HepG2 (cell line): ENCODE measurements at regions not wholly inside any gene's neighbourhood (a gene's known extent, or its start where the extent isn't known, plus 50 kb on each side); places are given as distances from the start of the nearest gene placed in this dataset.

Experiments
- ASH2L ChIP-seq: fragments of 300-600, 200-600 bp; sonication (generic); IDR thresholded peaks from 2 replicates; pipeline ENCODE4 v1.7.0; 2017; ENCODE audit warnings: low read depth, mild to moderate bottlenecking, moderate library complexity, mixed read lengths, low read length; ENCODE audit not compliant: insufficient read length
- CAMTA2 ChIP-seq: sonication (generic); formaldehyde crosslinking; IDR thresholded peaks from 2 replicates; pipeline ENCODE4 v1.4.0; 2020; ENCODE audit warnings: mild to moderate bottlenecking, missing genetic modification reagents, borderline replicate concordance
- CBX5 ChIP-seq: sonication (generic); formaldehyde crosslinking; IDR thresholded peaks from 2 replicates; pipeline ENCODE4 v1.4.0; 2020; ENCODE audit warnings: missing genetic modification reagents, borderline replicate concordance
- CREM ChIP-seq, 2 experiments: sonication (generic) in 1 of 2; formaldehyde crosslinking in 1 of 2; IDR thresholded peaks; 2 replicates each; pipeline versions ENCODE4 v1.4.0 to v1.6.1; 2016 to 2020; ENCODE audit warnings: antibody characterized with exemption in 1 of 2, mild to moderate bottlenecking in 1 of 2, missing genetic modification reagents in 1 of 2
- ELF1 ChIP-seq: sonication (generic); formaldehyde crosslinking; IDR thresholded peaks from 2 replicates; pipeline ENCODE4 v1.4.0; 2020; ENCODE audit warnings: missing genetic modification reagents
- FOXA1 ChIP-seq, 2 experiments: fragments of 450-650 bp in 1 of 2; sonication (generic) in 1 of 2; formaldehyde crosslinking in 1 of 2; IDR thresholded peaks; 2 replicates each; pipeline versions ENCODE4 v1.4.0 to v1.6.1; 2016 to 2020; ENCODE audit warnings: missing genetic modification reagents in 1 of 2
- HMG20A ChIP-seq: IDR thresholded peaks from 2 replicates; pipeline ENCODE4 v1.6.1; 2016; ENCODE audit warnings: borderline replicate concordance
- KAT8 ChIP-seq: IDR thresholded peaks from 2 replicates; pipeline ENCODE4 v1.6.1; 2016; ENCODE audit warnings: missing genetic modification reagents, missing compliant biosample characterization
- MBNL3 ChIP-seq: fragments of 250-450 bp; sonication (Bioruptor Pico); conservative IDR thresholded peaks from 2 replicates; pipeline ENCODE4 v1.8.0; 2022; ENCODE audit warnings: mild to moderate bottlenecking, inconsistent platforms
- NFKB2 ChIP-seq: sonication (generic); formaldehyde crosslinking; IDR thresholded peaks from 2 replicates; pipeline ENCODE4 v1.4.0; 2020; ENCODE audit warnings: missing genetic modification reagents, borderline replicate concordance
- NR2F6 ChIP-seq, 2 experiments: IDR thresholded peaks; 2 replicates each; pipeline ENCODE4 v1.6.1; 2016; ENCODE audit warnings: antibody characterized with exemption in 1 of 2, mild to moderate bottlenecking in 1 of 2
- POGZ ChIP-seq: sonication (generic); formaldehyde crosslinking; IDR thresholded peaks from 2 replicates; pipeline ENCODE4 v1.4.0; 2020; ENCODE audit warnings: mild to moderate bottlenecking, missing genetic modification reagents
- PRMT3 ChIP-seq: sonication (generic); formaldehyde crosslinking; IDR thresholded peaks from 2 replicates; pipeline ENCODE4 v1.8.1; 2022; ENCODE audit warnings: low read depth, mild to moderate bottlenecking, moderate library complexity, missing genetic modification reagents, borderline replicate concordance
- REST ChIP-seq, 2 experiments: IDR thresholded peaks; 2 replicates each; pipeline ENCODE4 v1.6.1; 2011 to 2012; ENCODE audit warnings: low read length in 2 of 2, borderline replicate concordance in 1 of 2, low read depth in 1 of 2, mild to moderate bottlenecking in 1 of 2, moderate library complexity in 1 of 2
- SKI ChIP-seq: fragments of 450-650 bp; IDR thresholded peaks from one replicate; pipeline ENCODE4 v1.6.1; 2018; ENCODE audit warnings: mild to moderate bottlenecking; ENCODE audit not compliant: partially characterized antibody
- SKIL ChIP-seq: sonication (generic); formaldehyde crosslinking; IDR thresholded peaks from 2 replicates; pipeline ENCODE4 v1.8.0; 2022; ENCODE audit warnings: missing genetic modification reagents, mild to moderate bottlenecking, moderate library complexity, borderline replicate concordance
- SOX5 ChIP-seq: IDR thresholded peaks from 2 replicates; pipeline ENCODE4 v1.6.1; 2016; ENCODE audit warnings: borderline replicate concordance
- SOX6 ChIP-seq, 2 experiments: fragments of 450-650 bp in 1 of 2; sonication (generic) in 1 of 2; formaldehyde crosslinking in 1 of 2; IDR thresholded peaks; 2 replicates each; pipeline versions ENCODE4 v1.4.0 to v1.6.1; 2017 to 2020; ENCODE audit warnings: antibody characterized with exemption in 1 of 2, mild to moderate bottlenecking in 1 of 2, missing genetic modification reagents in 1 of 2
- ZNF317 ChIP-seq: sonication (generic); formaldehyde crosslinking; IDR thresholded peaks from 2 replicates; pipeline ENCODE4 v1.5.0; 2020; ENCODE audit warnings: mild to moderate bottlenecking, missing genetic modification reagents
- TF ChIP-seq, protein P1 (sequence below): sonication (generic); formaldehyde crosslinking; IDR thresholded peaks from 2 replicates; pipeline ENCODE4 v1.5.1; 2020; ENCODE audit warnings: mild to moderate bottlenecking, moderate library complexity, missing genetic modification reagents
- TF ChIP-seq, protein P2 (sequence below): IDR thresholded peaks from 2 replicates; pipeline ENCODE4 v1.6.1; 2016; ENCODE audit warnings: low read depth

DNA sequence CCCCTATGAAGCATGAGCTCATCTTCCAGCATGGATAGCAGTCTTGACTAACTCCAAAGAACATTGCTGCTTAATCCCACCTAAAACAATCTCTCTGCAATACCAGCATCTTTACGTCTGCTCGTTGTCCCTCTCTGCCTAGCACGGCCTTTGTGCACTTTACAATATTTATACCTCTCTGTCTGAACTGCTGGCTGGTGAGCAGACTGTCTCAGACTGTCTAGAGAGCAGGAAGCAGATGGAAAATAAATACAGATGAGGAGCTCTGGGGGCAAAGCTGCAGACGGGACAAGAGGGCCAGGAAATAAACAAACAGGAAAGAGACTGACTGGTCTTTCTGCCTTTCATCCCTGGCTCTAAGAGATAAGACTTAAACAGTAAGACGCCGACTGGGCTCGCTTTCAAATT, 224.8 kb downstream of the ENC1 start (continued):
- TF ChIP-seq, protein P1, sequence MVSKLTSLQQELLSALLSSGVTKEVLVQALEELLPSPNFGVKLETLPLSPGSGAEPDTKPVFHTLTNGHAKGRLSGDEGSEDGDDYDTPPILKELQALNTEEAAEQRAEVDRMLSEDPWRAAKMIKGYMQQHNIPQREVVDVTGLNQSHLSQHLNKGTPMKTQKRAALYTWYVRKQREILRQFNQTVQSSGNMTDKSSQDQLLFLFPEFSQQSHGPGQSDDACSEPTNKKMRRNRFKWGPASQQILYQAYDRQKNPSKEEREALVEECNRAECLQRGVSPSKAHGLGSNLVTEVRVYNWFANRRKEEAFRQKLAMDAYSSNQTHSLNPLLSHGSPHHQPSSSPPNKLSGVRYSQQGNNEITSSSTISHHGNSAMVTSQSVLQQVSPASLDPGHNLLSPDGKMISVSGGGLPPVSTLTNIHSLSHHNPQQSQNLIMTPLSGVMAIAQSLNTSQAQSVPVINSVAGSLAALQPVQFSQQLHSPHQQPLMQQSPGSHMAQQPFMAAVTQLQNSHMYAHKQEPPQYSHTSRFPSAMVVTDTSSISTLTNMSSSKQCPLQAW (CRISPR knock-in tag) = peak; percentile 76; the same call in 1 of the 2 replicates
- TF ChIP-seq SKIL (CRISPR knock-in tag) (peak; percentile 98), SOX5 (peak; percentile 52; the same call in 1 of the 2 replicates), POGZ (peak; percentile 29; the same call in 1 of the 2 replicates), KAT8 (CRISPR knock-in tag) (peak; percentile 34; the same call in 1 of the 2 replicates), ELF1 (CRISPR knock-in tag) (peak; percentile 26; the same call in 1 of the 2 replicates), CAMTA2 (CRISPR knock-in tag) (no peak), FOXA1 (IDR thresholded peaks at IDR 0.05) (no peak), FOXA1 (CRISPR knock-in tag; IDR thresholded peaks at IDR 0.05) (peak; percentile 77), SOX6 (IDR thresholded peaks at IDR 0.05) (no peak), SOX6 (CRISPR knock-in tag; IDR thresholded peaks at IDR 0.05) (peak; percentile 86), CREM (IDR thresholded peaks at IDR 0.05) (peak; percentile 82), CREM (CRISPR knock-in tag; IDR thresholded peaks at IDR 0.05) (no peak), ASH2L (peak; percentile 23), CBX5 (CRISPR knock-in tag) (no peak), NR2F6 (IDR thresholded peaks at IDR 0.05) (peak; percentile 64), NR2F6 (CRISPR knock-in tag; IDR thresholded peaks at IDR 0.05) (peak; percentile 32; the same call in 1 of the 2 replicates), MBNL3 (no peak), ZNF317 (peak; percentile 98), SKI (peak; percentile 66), HMG20A (peak; percentile 55; the same call in 1 of the 2 replicates), REST (IDR thresholded peaks at IDR 0.05; ENCODE audit: borderline replicate concordance in 1 of 2, low read depth in 1 of 2, low read length in 2 of 2) (peak in 1 of 2 experiments; percentile 23; a peak in 1 of 4 replicates), PRMT3 (CRISPR knock-in tag) (no peak), NFKB2 (CRISPR knock-in tag) (no peak)
- TF ChIP-seq, protein P2, sequence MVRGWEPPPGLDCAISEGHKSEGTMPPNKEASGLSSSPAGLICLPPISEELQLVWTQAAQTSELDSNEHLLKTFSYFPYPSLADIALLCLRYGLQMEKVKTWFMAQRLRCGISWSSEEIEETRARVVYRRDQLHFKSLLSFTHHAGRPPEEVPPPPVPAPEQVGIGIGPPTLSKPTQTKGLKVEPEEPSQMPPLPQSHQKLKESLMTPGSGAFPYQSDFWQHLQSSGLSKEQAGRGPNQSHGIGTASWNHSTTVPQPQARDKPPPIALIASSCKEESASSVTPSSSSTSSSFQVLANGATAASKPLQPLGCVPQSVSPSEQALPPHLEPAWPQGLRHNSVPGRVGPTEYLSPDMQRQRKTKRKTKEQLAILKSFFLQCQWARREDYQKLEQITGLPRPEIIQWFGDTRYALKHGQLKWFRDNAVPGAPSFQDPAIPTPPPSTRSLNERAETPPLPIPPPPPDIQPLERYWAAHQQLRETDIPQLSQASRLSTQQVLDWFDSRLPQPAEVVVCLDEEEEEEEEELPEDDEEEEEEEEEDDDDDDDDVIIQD = peak; percentile 45; the same call in 1 of the 2 replicates
